ENCODE measurements at regions not wholly inside any gene's neighbourhood (a gene's known extent, or its start where the extent isn't known, plus 50 kb on each side); places are given as distances from the start of the nearest gene placed in this dataset.

DNA sequence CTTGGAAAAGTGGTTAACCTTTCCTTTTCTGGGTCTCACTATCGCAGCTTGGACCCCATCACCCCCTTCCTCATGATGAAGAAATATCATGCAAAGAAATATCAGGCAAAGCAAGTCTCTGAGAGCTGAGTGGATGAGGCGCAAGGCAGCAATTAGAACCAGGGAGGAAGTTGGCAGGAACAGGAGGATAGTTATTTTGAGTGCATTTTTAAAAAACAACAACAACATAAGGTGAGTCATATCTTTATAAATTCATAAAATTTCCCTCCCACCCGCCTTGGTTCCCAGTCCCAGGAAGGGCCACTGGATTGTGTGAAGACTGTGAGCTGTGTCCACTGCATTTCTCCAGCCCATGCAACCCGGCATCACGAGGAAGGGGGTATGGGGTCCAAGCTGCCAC is 316.9 kb upstream of the TLE3 start:
- TF ChIP-seq, protein P1, sequence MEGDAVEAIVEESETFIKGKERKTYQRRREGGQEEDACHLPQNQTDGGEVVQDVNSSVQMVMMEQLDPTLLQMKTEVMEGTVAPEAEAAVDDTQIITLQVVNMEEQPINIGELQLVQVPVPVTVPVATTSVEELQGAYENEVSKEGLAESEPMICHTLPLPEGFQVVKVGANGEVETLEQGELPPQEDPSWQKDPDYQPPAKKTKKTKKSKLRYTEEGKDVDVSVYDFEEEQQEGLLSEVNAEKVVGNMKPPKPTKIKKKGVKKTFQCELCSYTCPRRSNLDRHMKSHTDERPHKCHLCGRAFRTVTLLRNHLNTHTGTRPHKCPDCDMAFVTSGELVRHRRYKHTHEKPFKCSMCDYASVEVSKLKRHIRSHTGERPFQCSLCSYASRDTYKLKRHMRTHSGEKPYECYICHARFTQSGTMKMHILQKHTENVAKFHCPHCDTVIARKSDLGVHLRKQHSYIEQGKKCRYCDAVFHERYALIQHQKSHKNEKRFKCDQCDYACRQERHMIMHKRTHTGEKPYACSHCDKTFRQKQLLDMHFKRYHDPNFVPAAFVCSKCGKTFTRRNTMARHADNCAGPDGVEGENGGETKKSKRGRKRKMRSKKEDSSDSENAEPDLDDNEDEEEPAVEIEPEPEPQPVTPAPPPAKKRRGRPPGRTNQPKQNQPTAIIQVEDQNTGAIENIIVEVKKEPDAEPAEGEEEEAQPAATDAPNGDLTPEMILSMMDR (IDR thresholded peaks at IDR 0.05), result no peak
- TF ChIP-seq POLR2A (IDR thresholded peaks at IDR 0.05) (no peak), POLR2AphosphoS5 (IDR thresholded peaks at IDR 0.05) (no peak)

All from prostate gland (tissue), 2 donors.